NCI-H2107 (cell line): ENCODE measurements at regions not wholly inside any gene's neighbourhood (a gene's known extent, or its start where the extent isn't known, plus 50 kb on each side); places are given as distances from the start of the nearest gene placed in this dataset.

Source experiments
- DNase-seq: peaks from one replicate; lab custom pipeline; 2025; lab: John Stamatoyannopoulos, UW

GRCh38 chr17:68740555-68741447 lies 139.6 kb upstream of the FAM20A start:
- DNase-seq: no peak

- no peak for DNase-seq
Observed at GRCh38 chr17:68737761-68738443, 136.7 kb upstream of the FAM20A start.

GRCh38 chr17:68734931-68735330 lies 133.8 kb upstream of the FAM20A start:
- DNase-seq: no peak

- DNase-seq: no peak
Observed at GRCh38 chr17:68734187-68734900, 133.2 kb upstream of the FAM20A start.

GRCh38 chr17:68733241-68734176 lies 132.3 kb upstream of the FAM20A start:
- DNase-seq: no peak

GRCh38 chr17:68732301-68732749 lies 131.2 kb upstream of the FAM20A start:
- DNase-seq: no peak

GRCh38 chr17:68731465-68731864 lies 130.3 kb upstream of the FAM20A start:
- no peak for DNase-seq

- no peak for DNase-seq
Observed at GRCh38 chr17:68719431-68719830, 118.3 kb upstream of the FAM20A start.

GRCh38 chr17:68718926-68719325 lies 117.8 kb upstream of the FAM20A start:
- no peak for DNase-seq

GRCh38 chr17:68718465-68718864 lies 117.3 kb upstream of the FAM20A start:
- DNase-seq: no peak

- no peak for DNase-seq
Observed at GRCh38 chr17:68714676-68715075, 113.5 kb upstream of the FAM20A start.

- DNase-seq: no peak
Observed at GRCh38 chr17:68711858-68712257, 110.7 kb upstream of the FAM20A start.

- DNase-seq: no peak
Observed at GRCh38 chr17:68710976-68711375, 109.8 kb upstream of the FAM20A start.

GRCh38 chr17:68710035-68710780 lies 109.0 kb upstream of the FAM20A start:
- no peak for DNase-seq

- DNase-seq: no peak
Observed at GRCh38 chr17:68709461-68709860, 108.3 kb upstream of the FAM20A start.

GRCh38 chr17:68707031-68707430 lies 105.9 kb upstream of the FAM20A start:
- DNase-seq: no peak

GRCh38 chr17:68706356-68706920 lies 105.3 kb upstream of the FAM20A start:
- DNase-seq: no peak

- no peak for DNase-seq
Observed at GRCh38 chr17:68705714-68706076, 104.5 kb upstream of the FAM20A start.

- no peak for DNase-seq
Observed at GRCh38 chr17:68704871-68705713, 103.9 kb upstream of the FAM20A start.

- no peak for DNase-seq
Observed at GRCh38 chr17:68701046-68701445, 99.9 kb upstream of the FAM20A start.
